GM18861 (cell line): ENCODE measurements at regions not wholly inside any gene's neighbourhood (a gene's known extent, or its start where the extent isn't known, plus 50 kb on each side); places are given as distances from the start of the nearest gene placed in this dataset.
"Not testable (repeated sequence)": the region's sequence is repeated elsewhere in the genome, so short reads cannot be mapped to it uniquely, and the experiment has no call there.

ENCODE experiments used
- ATAC-seq: cut with Tn5 transposase; IDR thresholded peaks from one replicate; pipeline ENCODE4 v1.9.1; 2021; ENCODE audit not compliant: unreplicated experiment

DNA sequence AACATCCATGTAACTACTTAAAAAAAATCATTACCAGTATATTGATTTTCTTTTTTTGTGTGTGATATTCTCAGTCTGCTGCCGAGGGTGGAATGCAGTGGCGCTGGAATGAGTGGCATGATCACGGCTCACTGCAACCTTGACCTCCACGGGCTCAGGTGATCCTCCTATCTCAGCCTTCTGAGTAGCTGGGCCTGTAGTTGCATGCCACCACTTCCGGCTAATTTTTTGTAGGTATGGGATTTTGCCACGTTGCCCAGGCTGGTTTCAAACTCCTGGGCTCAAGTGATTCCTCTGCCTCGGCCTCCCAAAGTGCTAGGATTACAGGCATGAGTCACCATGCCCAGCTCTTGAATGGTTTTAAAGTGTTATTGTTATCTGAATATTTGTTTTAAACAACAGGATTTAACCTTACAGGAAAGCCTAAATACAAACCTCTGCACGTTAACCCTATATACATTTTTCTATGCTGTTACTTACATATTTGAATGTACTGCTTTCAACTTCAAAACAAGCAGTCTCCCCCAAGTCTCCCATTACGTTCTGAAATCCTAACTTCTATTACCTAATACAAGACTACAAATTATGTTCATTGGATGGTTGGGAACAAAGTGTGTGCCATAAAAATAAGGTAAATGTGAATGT is 61.7 kb downstream of the KPNA2 start:
- ATAC-seq = no peak

DNA sequence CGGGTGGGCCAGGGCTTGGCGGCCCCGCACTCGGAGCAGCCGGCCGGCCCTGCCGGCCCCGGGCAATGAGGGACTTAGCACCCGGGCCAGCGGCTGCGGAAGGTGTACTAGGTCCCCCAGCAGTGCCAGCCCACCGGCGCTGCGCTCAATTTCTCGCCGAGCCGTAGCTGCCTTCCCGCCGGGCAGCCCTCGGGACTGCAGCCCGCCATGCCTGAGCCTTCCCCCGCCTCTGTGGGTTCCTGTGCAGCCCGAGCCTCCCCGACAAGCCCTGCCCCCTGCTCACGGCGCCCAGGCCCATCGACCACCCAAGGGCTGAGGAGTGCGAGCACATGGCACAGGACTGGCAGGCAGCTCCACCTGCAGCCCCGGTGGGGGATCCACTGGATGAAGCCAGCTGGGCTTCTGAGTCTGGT is 63.8 kb downstream of the KPNA2 start:
- ATAC-seq = not testable (repeated sequence)

DNA sequence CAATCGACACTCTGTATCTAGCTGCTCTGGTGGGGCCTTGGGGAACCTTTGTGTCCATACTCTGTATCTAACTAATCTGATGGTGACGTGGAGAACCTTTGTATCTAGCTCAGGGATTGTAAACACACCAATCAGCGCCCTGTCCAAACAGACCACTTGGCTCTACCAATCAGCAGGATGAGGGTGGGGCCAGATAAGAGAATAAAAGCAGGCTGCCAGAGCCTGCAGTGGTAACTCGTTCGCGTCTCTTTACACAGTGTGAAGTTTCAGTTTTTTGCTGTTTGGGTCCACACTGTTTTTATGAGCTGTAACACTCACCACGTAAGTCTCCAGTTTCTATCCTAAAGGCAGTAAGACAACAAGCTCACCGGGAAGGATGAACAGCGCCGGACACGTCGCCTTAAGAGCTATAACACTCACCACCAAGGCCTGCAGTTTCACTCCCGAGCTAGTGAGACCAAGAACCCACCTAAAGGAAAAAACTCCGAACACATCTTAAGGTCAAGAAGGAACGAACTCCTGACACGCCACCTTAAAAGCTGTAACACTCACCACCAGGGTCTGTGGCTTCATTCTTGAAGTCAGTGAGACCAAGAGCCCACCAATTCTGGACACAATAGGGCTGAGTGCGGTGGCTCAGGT is 64.6 kb downstream of the KPNA2 start:
- no peak for ATAC-seq

DNA sequence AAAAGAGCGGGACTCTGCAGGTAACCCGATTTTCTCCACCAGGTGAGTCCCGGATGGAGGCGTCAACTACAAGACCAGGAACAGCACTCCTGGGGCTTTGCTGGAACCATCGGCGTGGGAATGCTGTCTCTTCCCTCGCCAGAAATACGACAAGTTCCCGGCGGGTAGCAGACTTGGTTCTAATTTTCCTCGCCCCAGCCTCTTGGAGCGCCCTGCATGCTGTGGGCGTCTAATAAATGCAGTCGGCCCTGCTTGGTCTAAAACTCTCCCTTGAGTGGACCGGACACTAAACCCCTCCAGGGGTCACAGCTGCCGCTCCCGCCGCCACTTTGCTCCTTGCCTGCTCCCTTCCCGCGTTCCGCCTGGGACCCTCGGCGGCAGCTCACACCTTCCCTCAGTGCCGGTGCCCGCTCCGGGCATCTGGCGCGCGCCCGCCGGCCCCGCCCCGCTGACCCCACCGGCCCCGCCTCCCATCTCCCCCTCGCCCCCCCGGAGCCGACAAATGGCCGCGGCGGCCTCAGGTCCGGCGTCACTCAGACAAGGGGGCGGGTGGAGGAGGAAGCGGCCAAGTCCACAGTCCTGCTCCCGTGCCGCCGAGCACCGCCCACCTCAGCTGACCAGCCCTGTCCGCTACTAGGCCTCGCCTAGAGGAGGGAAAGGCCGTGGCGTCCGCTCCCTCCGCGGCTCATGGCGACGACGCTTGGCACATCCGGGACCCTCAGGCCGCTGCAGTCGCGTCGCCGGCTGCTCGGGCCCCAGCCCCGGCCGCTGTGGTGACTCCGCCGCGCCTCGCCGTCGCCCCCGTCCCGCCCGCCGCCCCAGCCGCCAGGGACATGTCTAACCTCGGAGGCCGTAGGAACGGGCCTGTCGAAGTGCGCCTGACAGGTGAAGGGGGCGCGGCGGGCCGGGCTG is 65.8 kb downstream of the KPNA2 start:
- ATAC-seq = no peak

DNA sequence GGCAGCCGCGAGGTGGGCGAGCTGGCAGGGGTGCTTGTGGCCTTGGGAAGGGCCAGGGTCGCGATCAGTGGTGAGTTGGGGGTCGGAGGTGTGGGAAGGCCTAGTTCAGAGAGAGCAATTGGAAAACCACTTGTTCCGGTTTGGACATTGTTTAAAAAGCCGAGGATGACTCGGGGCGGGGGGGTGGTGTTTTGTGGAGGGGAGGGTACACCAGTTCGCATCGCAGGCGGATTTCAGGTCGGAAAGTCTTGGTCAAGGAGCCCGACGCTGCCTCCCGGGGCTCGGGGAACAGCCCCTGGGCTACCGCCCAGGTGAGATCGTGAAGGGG is 66.4 kb downstream of the KPNA2 start:
- ATAC-seq = no peak

DNA sequence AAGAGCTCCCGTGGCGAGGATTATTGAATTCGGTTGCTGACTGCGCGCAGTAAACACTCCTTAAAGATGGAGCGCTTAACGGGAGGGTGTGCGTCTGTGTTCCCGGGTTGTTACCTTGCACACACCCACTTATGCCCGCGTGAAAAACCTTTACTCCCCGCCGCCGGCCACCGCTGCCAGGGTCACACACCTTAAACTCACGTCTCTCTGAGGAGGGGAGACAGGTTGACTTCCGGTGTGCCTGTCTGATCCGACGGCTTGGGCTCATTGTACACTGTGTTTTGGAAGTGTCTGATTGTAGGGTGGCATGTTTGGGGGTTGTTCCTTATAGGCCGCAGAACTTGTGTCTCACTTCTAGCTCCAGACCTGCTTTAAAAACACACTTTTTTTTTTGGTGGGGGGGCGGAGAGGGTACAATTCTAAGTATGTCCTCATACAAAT is 66.8 kb downstream of the KPNA2 start:
- no peak for ATAC-seq

DNA sequence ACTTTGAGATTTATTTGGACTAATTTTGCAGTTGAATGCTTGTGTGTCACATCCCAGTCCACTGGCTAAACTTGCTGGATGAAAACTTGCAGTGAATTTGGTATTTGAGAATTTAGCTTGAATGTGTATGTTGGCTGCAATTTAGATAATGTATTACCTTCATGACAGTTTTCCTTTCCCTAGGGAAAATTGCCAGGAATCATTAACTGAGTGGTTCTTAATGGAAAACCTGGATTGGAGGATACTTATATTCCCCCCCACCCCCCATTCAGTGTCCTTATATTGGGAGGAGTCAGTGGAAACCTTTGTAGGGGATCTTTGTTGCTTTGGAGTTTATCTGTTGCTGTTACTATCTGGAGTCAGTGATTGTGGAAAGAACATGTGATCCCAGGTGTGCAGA is 67.6 kb downstream of the KPNA2 start:
- no peak for ATAC-seq

DNA sequence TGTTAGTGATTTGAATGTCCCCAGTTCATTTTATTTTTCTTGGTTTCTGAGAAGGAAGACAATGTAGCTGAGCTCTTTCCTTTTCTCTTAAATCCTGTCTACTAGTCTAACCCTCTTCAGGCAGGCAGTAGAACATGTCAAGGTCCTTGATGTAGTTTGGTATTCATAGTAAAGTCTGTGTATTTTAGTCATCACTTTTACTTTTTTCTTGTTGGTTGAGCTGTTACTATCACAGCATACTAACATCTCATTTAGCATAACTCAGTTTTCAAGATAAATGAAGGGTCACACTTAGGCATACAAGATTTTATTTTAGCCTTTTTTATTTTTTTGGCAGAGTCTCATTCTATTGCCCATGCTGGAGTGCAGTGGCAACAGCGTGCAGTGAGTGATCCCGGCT is 70.5 kb downstream of the KPNA2 start:
- ATAC-seq = no peak

DNA sequence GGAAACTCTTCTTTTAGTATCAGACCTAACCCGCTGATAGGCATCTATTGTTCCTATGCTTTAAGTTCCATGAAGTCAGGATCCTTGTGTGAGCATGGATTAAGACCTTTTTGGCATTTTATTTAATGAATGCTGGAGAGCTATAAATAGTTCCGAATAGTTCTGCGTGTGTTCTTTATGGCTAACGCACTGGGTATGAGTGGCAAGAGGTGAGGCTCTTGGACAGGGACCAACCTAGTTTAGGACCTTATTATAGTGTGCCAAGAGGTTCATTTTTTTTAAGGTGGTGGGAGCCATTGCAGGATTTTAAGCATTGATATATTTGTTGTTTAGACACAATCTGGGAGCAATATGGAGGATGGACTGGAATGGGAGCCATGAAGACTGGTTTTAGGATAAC is 71.8 kb downstream of the KPNA2 start:
- no peak for ATAC-seq

DNA sequence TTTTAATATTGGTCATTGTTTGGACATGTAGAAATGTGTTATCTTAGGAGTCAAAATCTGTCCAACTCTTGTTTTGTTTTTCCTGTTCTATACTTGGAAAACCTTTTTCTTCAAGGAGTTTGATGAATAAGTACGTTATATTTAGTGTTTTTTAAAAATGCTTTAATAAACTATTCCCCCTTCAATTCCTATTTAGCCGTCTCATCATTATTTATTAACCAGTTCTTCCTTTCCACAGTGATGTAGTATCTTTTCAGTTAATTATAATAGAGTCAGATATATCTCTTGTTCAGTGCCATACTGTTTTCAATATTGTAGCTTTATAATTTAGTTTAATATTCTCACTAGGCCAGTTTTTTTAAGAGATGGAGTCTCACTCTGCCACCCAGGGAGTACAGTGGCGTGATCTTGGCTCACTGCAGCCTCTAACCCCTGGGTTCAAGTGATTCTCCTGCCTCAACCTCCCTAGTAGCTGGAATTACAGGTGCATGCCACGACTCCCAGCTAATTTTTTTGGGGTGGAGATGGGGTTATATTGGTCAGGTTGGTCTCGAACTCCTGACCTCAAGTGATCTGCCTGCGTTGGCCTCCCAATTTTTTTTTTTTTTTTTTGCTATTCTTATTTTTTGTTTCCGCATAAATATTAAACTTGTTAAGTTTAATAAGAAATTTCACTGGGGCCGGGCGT is 72.9 kb downstream of the KPNA2 start:
- no peak for ATAC-seq

DNA sequence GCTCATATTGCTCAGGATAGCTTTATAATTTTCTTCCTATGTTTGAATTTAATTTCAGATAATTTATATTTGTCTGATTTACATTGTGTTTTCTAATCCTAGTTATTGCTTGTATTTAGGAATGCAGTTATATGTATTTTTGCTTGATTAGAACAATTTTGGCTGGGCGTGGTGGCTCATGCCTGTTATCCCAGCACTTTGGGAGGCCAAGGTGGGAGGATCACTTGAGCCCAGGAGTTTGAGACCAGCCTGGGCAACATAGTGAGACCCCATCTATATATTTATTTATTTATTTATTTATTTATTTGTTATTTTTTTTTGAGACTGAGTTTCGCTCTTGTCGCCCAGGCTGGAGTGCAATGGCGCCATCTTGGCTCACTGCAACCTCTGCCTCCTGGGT is 73.9 kb downstream of the KPNA2 start:
- ATAC-seq = not testable (repeated sequence)

DNA sequence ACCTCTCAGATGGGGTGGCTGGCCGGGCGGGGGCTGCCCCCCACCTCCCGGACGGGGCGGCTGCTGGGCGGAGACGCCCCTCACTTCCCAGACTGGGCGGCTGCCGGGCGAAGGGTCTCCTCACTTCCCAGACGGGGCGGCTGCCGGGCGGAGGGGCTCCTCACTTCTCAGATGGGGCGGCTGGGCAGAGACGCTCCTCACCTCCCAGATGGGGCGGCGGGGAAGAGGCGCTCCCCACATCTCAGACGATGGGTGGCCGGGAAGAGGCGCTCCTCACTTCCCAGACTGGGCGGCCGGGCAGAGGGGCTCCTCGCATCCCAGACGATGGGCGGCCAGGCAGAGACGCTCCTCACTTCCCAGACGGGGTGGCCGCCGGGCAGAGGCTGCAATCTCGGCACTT is 80.7 kb downstream of the KPNA2 start:
- not testable (repeated sequence) for ATAC-seq

DNA sequence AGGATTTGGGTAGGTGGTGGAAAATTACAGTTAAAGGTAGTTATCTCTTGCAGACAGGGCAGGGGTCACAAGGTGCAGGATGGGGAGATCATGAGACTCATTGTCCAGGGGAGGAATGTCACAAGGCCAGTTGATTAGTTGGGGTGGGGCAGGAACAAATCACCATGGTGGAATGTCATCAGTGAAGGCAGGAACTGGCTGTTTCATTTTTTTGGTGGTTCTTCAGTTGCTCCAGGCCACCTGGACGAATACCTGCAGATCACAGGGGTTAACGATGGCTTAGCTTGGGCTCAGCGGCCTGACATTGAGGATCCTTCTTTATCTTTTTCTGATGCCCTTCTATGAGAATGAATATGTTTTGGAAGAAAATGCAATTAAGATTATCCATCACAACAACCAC is 87.1 kb downstream of the KPNA2 start:
- ATAC-seq = no peak

DNA sequence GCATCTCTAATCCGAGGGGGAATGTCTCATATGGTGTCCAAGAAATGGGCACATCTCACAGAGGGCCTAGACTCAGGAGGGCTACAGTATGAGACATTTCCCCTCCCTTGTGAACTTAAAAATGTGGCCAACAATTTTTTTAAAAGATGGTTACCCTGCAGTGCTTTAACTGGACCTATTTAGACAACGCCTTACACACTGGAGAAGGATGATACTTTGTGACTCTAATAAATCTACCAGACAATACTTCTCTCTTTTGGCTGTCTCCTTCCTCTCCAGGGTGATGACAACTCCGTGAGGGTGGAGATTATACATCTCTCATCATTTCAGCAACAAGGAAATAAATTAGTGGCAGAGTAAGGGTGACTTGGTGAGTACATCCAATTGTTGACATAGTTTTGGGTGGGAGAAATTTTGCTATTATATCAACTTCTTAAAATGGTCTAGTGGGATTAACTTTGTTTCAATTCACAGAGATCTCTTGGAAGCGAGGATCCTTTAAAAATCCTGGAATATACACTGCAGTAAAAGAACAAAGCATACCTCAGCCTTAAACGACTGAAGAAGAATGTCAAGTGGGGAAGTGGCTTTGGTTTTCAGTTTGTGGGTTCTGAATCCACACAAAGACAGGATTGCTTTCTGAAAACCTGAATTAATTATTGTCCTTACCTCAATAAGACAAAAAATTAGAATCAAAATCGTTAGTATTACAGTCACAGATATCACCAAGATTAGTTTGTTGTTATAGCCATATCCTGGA is 89.8 kb downstream of the KPNA2 start:
- no peak for ATAC-seq

DNA sequence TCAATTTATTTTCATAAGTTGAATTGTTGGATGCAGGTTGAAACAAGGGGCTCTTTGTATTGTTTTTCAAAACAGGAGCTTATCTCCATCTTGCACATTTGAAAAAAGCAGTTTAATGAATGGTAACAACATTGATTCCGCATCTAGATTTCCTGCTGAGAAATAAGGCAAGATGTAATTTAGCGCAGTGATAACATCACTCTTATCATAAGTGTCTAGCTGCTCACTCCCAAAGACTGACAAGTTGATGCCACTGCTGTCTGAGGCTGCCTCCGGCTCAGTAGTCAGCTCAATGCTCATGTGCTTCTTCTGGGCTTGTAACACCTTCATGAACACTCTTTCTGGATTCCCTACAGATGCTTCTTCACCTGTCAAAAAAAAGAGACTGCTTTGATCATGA is 92.4 kb downstream of the KPNA2 start:
- ATAC-seq = no peak

DNA sequence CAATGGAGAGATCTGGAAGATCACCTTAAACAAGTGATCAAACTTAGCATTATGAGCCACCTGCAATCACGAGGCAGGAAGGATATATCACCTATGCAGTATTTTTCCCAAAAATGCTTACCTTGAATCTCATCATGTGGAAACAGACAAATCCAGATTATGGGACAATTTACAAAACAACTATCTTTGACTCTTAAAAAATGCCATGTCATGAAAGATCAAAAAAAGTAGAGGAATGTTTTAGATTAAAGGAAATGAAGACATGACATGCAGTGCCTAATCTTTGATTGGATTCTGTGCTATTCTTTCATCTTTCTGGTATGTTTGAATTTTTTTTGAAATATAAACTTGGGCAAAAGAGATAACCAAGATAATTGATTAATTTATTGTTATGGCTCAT is 95.9 kb downstream of the KPNA2 start:
- ATAC-seq = no peak

DNA sequence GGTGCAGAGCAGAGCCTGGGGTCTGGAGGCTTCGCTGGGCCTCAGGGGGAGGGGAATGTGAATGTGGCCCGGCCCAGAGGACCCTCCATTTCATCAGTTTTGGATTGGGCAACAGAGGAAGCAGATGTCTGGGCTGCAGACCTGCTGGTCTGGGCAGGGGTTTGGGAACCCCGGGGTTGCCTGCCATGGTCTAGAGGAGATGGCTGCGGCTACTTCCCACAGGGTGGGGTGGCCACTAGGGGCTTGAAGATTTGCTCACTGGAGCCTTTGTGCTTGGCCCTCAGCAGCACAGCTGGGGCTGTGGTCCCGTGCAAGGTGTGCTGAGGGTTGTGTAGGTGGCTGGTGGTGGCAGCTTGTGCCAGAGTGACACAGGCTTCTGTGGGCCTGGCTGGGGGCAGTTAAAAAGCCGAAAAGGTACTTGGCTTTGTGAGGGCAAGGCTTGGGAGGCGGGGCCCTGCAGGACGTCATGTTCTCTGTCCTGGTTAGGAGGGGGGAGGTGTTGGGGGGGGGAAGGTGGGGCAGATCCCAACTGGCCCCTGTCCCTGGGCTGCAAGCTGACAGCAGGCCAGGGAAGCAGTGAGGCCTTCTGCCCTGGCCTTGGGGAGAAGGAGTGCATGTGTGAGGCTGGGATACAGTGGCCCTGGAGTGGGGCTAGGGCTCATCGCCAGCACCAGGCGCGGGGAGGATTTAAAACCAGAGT is 98.0 kb downstream of the KPNA2 start:
- ATAC-seq = no peak

DNA sequence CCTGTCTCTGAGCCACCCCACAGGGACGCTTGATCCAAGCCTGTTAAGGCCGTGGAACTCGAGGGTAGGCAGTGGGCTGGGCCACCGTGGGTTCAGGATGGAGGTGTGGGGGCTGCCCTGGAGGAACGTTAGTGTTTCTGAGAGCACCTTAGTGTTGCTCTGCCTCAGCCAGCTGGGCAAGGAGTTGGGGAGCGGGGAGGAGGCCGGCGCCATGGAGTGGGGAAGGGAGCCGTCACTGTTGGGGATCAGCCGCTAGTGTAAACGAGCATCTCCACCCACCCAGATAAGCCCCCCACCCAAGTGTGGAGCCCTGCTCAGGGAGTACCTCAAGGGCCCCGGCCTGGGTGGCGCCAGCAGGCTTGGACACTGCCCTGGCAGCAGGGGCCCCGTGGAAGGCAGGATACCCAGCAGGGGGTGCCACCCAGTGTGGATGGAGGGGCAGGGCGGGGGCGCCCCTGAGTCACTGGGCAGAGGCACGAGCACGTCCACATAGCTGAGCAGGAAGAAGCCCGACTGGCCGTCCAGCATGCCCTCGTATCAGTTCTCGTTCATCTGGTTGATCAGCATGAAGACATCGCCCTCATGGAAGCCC is 98.6 kb downstream of the KPNA2 start:
- no peak for ATAC-seq

DNA sequence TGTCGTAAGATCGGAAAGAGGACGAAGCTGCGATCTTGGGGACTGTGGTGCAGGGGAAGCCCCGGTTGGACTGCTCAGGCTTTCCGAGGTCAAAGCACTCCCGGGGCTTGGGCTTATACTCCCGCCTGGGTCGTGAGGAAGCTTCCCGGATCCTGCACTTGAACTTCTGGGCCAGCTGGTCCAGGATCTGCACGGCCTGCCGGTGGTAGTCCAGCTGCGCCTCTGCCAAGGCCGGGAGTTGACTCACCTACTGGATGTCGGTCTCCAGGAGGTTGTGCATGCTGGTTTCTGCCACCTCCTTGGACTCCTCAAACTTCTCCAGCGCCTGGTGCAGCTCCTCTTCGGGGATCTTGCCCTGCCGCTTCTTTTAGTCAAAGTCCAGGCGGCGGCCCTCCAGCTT is 99.2 kb downstream of the KPNA2 start:
- no peak for ATAC-seq
